Testis (tissue), 2 donors: ENCODE measurements at regions not wholly inside any gene's neighbourhood (a gene's known extent, or its start where the extent isn't known, plus 50 kb on each side); places are given as distances from the start of the nearest gene placed in this dataset.

Source experiments
- DNase-seq: peaks from one replicate; pipeline ENCODE4 v3.0.0-alpha.2; 2019
- H3K27ac ChIP-seq, 2 donors: fragments of 200-600 bp; sonication (generic); one replicate each; pipeline ENCODE4 v1.5.1; 2019
- H3K27me3 ChIP-seq: fragments of 200-600 bp; sonication (generic); one replicate; pipeline ENCODE4 v1.5.1; 2019
- H3K36me3 ChIP-seq: fragments of 200-600 bp; sonication (generic); one replicate; pipeline ENCODE4 v1.5.1; 2017; ENCODE audit warnings: low read depth; ENCODE audit errors: missing control alignments
- H3K4me1 ChIP-seq: fragments of 200-600 bp; sonication (generic); one replicate; pipeline ENCODE4 v1.5.1; 2019
- H3K4me3 ChIP-seq, 2 donors: fragments of 200-600 bp; sonication (generic); one replicate each; pipeline ENCODE4 v1.5.1; 2017 to 2019
- H3K9me3 ChIP-seq: fragments of 200-600 bp; sonication (generic); one replicate; pipeline ENCODE4 v1.5.1; 2017
- POLR2A ChIP-seq: fragments of 450-650 bp; IDR thresholded peaks from one replicate; pipeline ENCODE4 v1.6.1; 2017; ENCODE audit warnings: antibody characterized with exemption, mild to moderate bottlenecking, moderate library complexity
- WGBS, 2 donors: methylation state at CpG; one replicate each; pipeline ENCODE4 v1.1.5; 2018; 5-methylcytosine and 5-hydroxymethylcytosine counted together
- intact Hi-C: fragments of 100-400 bp; cut with DNase I; formaldehyde crosslinking; loops from one replicate; pipeline ENCODE4 v1.15.1; 2023; ENCODE audit warnings: low total_unique reads
- TF ChIP-seq, protein P1 (sequence below), 3 experiments: fragments of 450-650 bp in 2 of 3; fragments of 200-600 bp in 1 of 3; sonication (generic) in 1 of 3; IDR thresholded peaks; one replicate each; pipeline ENCODE4 v1.5.1; 2016 to 2019; ENCODE audit warnings: antibody characterized with exemption in 3 of 3, mild to moderate bottlenecking in 2 of 3, moderate library complexity in 1 of 3

DNA sequence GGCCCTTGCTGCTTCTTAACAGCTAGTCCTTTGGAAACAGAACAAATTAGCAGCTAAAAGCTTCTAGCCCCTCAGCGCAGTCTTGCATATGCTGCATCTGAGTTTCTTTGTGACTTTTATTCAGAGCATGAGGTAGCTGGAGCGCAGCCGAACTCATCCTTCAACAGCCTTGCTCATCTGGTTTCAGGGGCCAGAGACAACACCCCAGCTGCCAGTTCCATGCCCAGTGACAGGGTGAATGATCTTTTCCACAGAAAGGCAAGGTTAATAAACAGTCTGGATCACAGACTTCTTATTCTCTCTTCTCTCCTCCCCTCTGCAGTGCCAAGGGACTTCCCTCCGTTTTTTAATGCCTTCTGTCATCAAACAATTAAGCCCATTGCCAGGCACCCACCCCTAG lies 216.6 kb upstream of the INTU start:
- no peak overlapping the region for H3K4me3 ChIP-seq
- H3K36me3 ChIP-seq, result no peaks in the 10 kb centered on the region
- intact Hi-C loops, result no loop called here
- WGBS, 2 donors, result 90 to 91% methylated on average over 4 of the region's 4 CpGs
- TF ChIP-seq, protein P1, sequence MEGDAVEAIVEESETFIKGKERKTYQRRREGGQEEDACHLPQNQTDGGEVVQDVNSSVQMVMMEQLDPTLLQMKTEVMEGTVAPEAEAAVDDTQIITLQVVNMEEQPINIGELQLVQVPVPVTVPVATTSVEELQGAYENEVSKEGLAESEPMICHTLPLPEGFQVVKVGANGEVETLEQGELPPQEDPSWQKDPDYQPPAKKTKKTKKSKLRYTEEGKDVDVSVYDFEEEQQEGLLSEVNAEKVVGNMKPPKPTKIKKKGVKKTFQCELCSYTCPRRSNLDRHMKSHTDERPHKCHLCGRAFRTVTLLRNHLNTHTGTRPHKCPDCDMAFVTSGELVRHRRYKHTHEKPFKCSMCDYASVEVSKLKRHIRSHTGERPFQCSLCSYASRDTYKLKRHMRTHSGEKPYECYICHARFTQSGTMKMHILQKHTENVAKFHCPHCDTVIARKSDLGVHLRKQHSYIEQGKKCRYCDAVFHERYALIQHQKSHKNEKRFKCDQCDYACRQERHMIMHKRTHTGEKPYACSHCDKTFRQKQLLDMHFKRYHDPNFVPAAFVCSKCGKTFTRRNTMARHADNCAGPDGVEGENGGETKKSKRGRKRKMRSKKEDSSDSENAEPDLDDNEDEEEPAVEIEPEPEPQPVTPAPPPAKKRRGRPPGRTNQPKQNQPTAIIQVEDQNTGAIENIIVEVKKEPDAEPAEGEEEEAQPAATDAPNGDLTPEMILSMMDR (IDR thresholded peaks at IDR 0.05), result no peak
- no peak for TF ChIP-seq POLR2A
- H3K4me1 ChIP-seq, result no peaks in the 10 kb centered on the region
- DNase-seq, result no peak
- H3K27me3 ChIP-seq, result no peaks in the 10 kb centered on the region
- H3K27ac ChIP-seq, result no peak overlapping the region
- H3K9me3 ChIP-seq, result no peaks in the 10 kb centered on the region

GRCh38 chr4:127417885-127418535 lies 214.7 kb upstream of the INTU start:
- no peaks in the 10 kb centered on the region for H3K9me3 ChIP-seq
- WGBS, 2 donors, result 41 to 49% methylated on average over 3 of the region's 3 CpGs
- no peak for TF ChIP-seq POLR2A
- TF ChIP-seq, protein P1 (IDR thresholded peaks at IDR 0.05), result no peak
- no peak overlapping the region for H3K4me3 ChIP-seq
- H3K4me1 ChIP-seq, result no peaks in the 10 kb centered on the region
- no peak for DNase-seq
- no peaks in the 10 kb centered on the region for H3K27me3 ChIP-seq
- intact Hi-C loops, result no loop called here
- no peak overlapping the region for H3K27ac ChIP-seq
- no peaks in the 10 kb centered on the region for H3K36me3 ChIP-seq

DNA sequence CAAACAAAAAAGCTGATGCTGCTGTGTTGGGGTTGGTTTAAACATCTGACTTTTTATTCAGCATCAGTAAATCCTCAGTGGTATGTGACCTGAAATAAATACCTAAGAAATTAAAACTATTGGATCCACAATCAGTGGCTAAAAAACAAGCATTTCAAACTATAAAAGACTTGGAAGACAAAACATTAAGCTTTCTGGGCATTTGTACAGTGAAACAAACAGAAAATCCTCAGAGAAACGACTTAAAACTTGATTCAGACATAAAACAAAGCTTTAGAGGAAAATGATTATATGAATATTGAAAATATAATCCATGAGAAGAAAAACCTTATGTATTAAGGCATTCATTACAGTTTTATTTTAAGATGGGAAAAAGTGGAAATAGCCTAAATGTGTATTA lies 213.3 kb upstream of the INTU start:
- Histone ChIP-seq H3K9me3 (no peaks in the 10 kb centered on the region), H3K27ac (no peak overlapping the region), H3K4me3 (no peak overlapping the region), H3K27me3 (no peaks in the 10 kb centered on the region), H3K36me3 (no peaks in the 10 kb centered on the region), H3K4me1 (no peaks in the 10 kb centered on the region)
- DNase-seq, result no peak
- WGBS, 2 donors, result 52 to 60% methylated on average over 1 of the region's 1 CpG
- TF ChIP-seq, protein P1 (IDR thresholded peaks at IDR 0.05), result no peak
- no peak for TF ChIP-seq POLR2A
- intact Hi-C loops, result no loop called here

GRCh38 chr4:127421437-127421836 lies 211.3 kb upstream of the INTU start:
- Histone ChIP-seq H3K27me3 (no peaks in the 10 kb centered on the region), H3K9me3 (no peaks in the 10 kb centered on the region), H3K4me3 (no peak overlapping the region), H3K4me1 (no peaks in the 10 kb centered on the region), H3K36me3 (no peaks in the 10 kb centered on the region), H3K27ac (no peak overlapping the region)
- intact Hi-C loops, result no loop called here
- TF ChIP-seq, protein P1 (IDR thresholded peaks at IDR 0.05), result no peak
- TF ChIP-seq POLR2A, result no peak
- DNase-seq, result no peak

- 90 to 92% methylated on average over 11 of the region's 11 CpGs for WGBS, 2 donors
- TF ChIP-seq POLR2A, result no peak
- TF ChIP-seq, protein P1 (IDR thresholded peaks at IDR 0.05), result no peak
- no peak for DNase-seq
- no peak overlapping the region for H3K4me3 ChIP-seq
- no peaks in the 10 kb centered on the region for H3K36me3 ChIP-seq
- no peaks in the 10 kb centered on the region for H3K4me1 ChIP-seq
- no peaks in the 10 kb centered on the region for H3K9me3 ChIP-seq
- no peak overlapping the region for H3K27ac ChIP-seq
- intact Hi-C loops, result no loop called here
- no peaks in the 10 kb centered on the region for H3K27me3 ChIP-seq
Measured at GRCh38 chr4:127425202-127425845, 207.4 kb upstream of the INTU start.
